Caco-2 (cell line): ENCODE measurements at regions not wholly inside any gene's neighbourhood (a gene's known extent, or its start where the extent isn't known, plus 50 kb on each side); places are given as distances from the start of the nearest gene placed in this dataset.

Source experiments
- BruUV-seq: library from RNA; stranded (reverse); fragments of 400-500 nt; replicated peaks from 2 replicates; lab custom pipeline; 2021; lab: Mats Ljungman, UMichigan
- CTCF ChIA-PET: fragments of 300-600 bp; sonication (Branson Sonifier 250); formaldehyde crosslinking; loops from one replicate; lab custom pipeline; 2022; ENCODE audit warnings: antibody characterized with exemption; lab: Charles Lee
- POLR2A ChIA-PET: fragments of 300-600 bp; sonication (Branson Sonifier 250); formaldehyde crosslinking; loops from one replicate; lab custom pipeline; 2022; ENCODE audit warnings: antibody characterized with exemption; lab: Charles Lee
- DNase-seq, 2 experiments: peaks; one replicate each; pipeline versions ENCODE4 v3.0.0 to v3.0.0-alpha.2; 2020 to 2022
- H3K27me3 ChIP-seq: replicated peaks from 2 replicates; pipeline ENCODE4 v1.6.0; 2011; ENCODE audit warnings: low read length; ENCODE audit not compliant: control insufficient read depth, insufficient read depth
- H3K36me3 ChIP-seq: 2 replicates; pipeline ENCODE4 v1.5.1; 2011; ENCODE audit warnings: low read length; ENCODE audit not compliant: control insufficient read depth, insufficient read depth
- H3K4me1 ChIP-seq: fragments of 250-450 bp; sonication (Bioruptor Pico); 2 replicates; pipeline ENCODE4 v1.5.1; 2020; ENCODE audit warnings: mild to moderate bottlenecking
- H3K4me3 ChIP-seq: 2 replicates; pipeline ENCODE4 v1.5.1; 2011; ENCODE audit warnings: low read depth, mild to moderate bottlenecking, control low read depth, low read length
- H3K9me3 ChIP-seq: fragments of 250-450 bp; sonication (Bioruptor Pico); 2 replicates; pipeline ENCODE4 v1.5.1; 2020; ENCODE audit warnings: mild to moderate bottlenecking, moderate library complexity
- H3K27ac Mint-ChIP-seq: one replicate; pipeline ENCODE4 v1.8.0; 2022; ENCODE audit warnings: mixed read lengths; ENCODE audit not compliant: unreplicated experiment
- H3K27me3 Mint-ChIP-seq: one replicate; pipeline ENCODE4 v1.8.0; 2022; ENCODE audit warnings: mixed read lengths; ENCODE audit not compliant: insufficient read depth, unreplicated experiment
- H3K36me3 Mint-ChIP-seq: one replicate; pipeline ENCODE4 v1.8.0; 2022; ENCODE audit warnings: mild to moderate bottlenecking, mixed read lengths; ENCODE audit not compliant: insufficient read depth, unreplicated experiment
- H3K4me1 Mint-ChIP-seq: one replicate; pipeline ENCODE4 v1.8.0; 2022; ENCODE audit warnings: low read depth, mixed read lengths; ENCODE audit not compliant: unreplicated experiment
- H3K4me3 Mint-ChIP-seq: one replicate; pipeline ENCODE4 v1.8.0; 2022; ENCODE audit warnings: mild to moderate bottlenecking, moderate library complexity, mixed read lengths; ENCODE audit not compliant: unreplicated experiment
- H3K9me3 Mint-ChIP-seq: one replicate; pipeline ENCODE4 v1.8.0; 2022; ENCODE audit warnings: mixed read lengths; ENCODE audit not compliant: unreplicated experiment
- CTCF ChIP-seq, 2 experiments: fragments of 200-600 bp in 1 of 2; IDR thresholded peaks; 1 replicate in 1 of 2; 2 replicates in 1 of 2; pipeline versions ENCODE4 v1.5.1 to v1.8.0; 2011 to 2022; ENCODE audit warnings: antibody characterized with exemption in 1 of 2, control low read depth in 1 of 2, inconsistent platforms in 1 of 2, low read depth in 1 of 2, low read length in 1 of 2, mild to moderate bottlenecking in 1 of 2, moderate library complexity in 1 of 2; ENCODE audit not compliant: insufficient read depth in 1 of 2, severe bottlenecking in 1 of 2, unreplicated experiment in 1 of 2
- intact Hi-C: fragments of 100-400 bp; cut with micrococcal nuclease; formaldehyde crosslinking; loops from one replicate; pipeline ENCODE4 v1.10.0; 2022; ENCODE audit not compliant: unreplicated experiment

GRCh38 chr11:127612607-127613006, 612.0 kb upstream of the KIRREL3 start:
- no peaks in the 10 kb centered on the region for H3K4me1 Mint-ChIP-seq
- no peak overlapping the region for H3K4me3 ChIP-seq
- no peaks in the 10 kb centered on the region for H3K9me3 Mint-ChIP-seq
- no peaks in the 10 kb centered on the region for H3K27me3 ChIP-seq
- H3K36me3 ChIP-seq: no peaks in the 10 kb centered on the region
- POLR2A ChIA-PET: no interaction called here
- no peaks in the 10 kb centered on the region for H3K9me3 ChIP-seq
- CTCF ChIA-PET: no interaction called here
- intact Hi-C loops: no loop called here
- H3K27ac Mint-ChIP-seq: no peak overlapping the region
- no peaks in the 10 kb centered on the region for H3K4me1 ChIP-seq
- no TSS peak for BruUV-seq
- H3K27me3 Mint-ChIP-seq: no peaks in the 10 kb centered on the region
- no peak for DNase-seq
- H3K4me3 Mint-ChIP-seq: no peak overlapping the region
- H3K36me3 Mint-ChIP-seq: no peaks in the 10 kb centered on the region
- TF ChIP-seq CTCF (IDR thresholded peaks at IDR 0.05; ENCODE audit: insufficient read depth in 1 of 2, low read depth in 1 of 2, low read length in 1 of 2, severe bottlenecking in 1 of 2, unreplicated experiment in 1 of 2): no peak

GRCh38 chr11:127609025-127609773, 608.6 kb upstream of the KIRREL3 start:
- H3K27me3 ChIP-seq: no peaks in the 10 kb centered on the region
- BruUV-seq: no TSS peak
- CTCF ChIA-PET: no interaction called here

GRCh38 chr11:127607487-127608085, 607.0 kb upstream of the KIRREL3 start:
- Mint-ChIP-seq H3K4me1 (no peaks in the 10 kb centered on the region), H3K27ac (no peak overlapping the region), H3K9me3 (no peaks in the 10 kb centered on the region), H3K27me3 (peaks cover 3% of the 10 kb centered on the region), H3K36me3 (no peaks in the 10 kb centered on the region), H3K4me3 (no peak overlapping the region)
- Histone ChIP-seq H3K27me3 (no peaks in the 10 kb centered on the region), H3K4me1 (no peaks in the 10 kb centered on the region), H3K9me3 (no peaks in the 10 kb centered on the region), H3K36me3 (no peaks in the 10 kb centered on the region), H3K4me3 (no peak overlapping the region)
- ChIA-PET CTCF (no interaction called here), POLR2A (no interaction called here)
- no peak for DNase-seq
- no peak for TF ChIP-seq CTCF (IDR thresholded peaks at IDR 0.05; ENCODE audit: insufficient read depth in 1 of 2, low read depth in 1 of 2, low read length in 1 of 2, severe bottlenecking in 1 of 2, unreplicated experiment in 1 of 2)
- intact Hi-C loops: no loop called here
- no TSS peak for BruUV-seq

More at GRCh38 chr11:127609025-127609773, 608.6 kb upstream of the KIRREL3 start:
- no peak for TF ChIP-seq CTCF (IDR thresholded peaks at IDR 0.05; ENCODE audit: insufficient read depth in 1 of 2, low read depth in 1 of 2, low read length in 1 of 2, severe bottlenecking in 1 of 2, unreplicated experiment in 1 of 2)
- no peaks in the 10 kb centered on the region for H3K36me3 Mint-ChIP-seq
- H3K27me3 Mint-ChIP-seq: peaks cover 3% of the 10 kb centered on the region
- no peak for DNase-seq
- no peaks in the 10 kb centered on the region for H3K9me3 Mint-ChIP-seq
- POLR2A ChIA-PET: no interaction called here
- no peak overlapping the region for H3K4me3 ChIP-seq
- no peaks in the 10 kb centered on the region for H3K36me3 ChIP-seq
- no peak overlapping the region for H3K4me3 Mint-ChIP-seq
- no peaks in the 10 kb centered on the region for H3K9me3 ChIP-seq
- H3K4me1 Mint-ChIP-seq: no peaks in the 10 kb centered on the region
- no peak overlapping the region for H3K27ac Mint-ChIP-seq
- intact Hi-C loops: no loop called here
- no peaks in the 10 kb centered on the region for H3K4me1 ChIP-seq
